Spleen (tissue), 11 donors: ENCODE measurements at regions not wholly inside any gene's neighbourhood (a gene's known extent, or its start where the extent isn't known, plus 50 kb on each side); places are given as distances from the start of the nearest gene placed in this dataset.

Experiments
- DNase-seq: peaks from one replicate; pipeline ENCODE4 v3.0.0-alpha.2; 2020
- H3K27ac ChIP-seq, 8 donors: fragments of 200-600 bp; sonication (generic) in 7 of 8; 1 replicate in 4 of 8; 2 replicates in 4 of 8; pipeline versions ENCODE4 v1.5.0 to v1.8.0; 2016 to 2021; ENCODE audit warnings: inconsistent platforms in 4 of 8, mild to moderate bottlenecking in 4 of 8, moderate library complexity in 1 of 8
- H3K27me3 ChIP-seq, 7 donors: fragments of 200-600 bp; sonication (generic) in 6 of 7; replicated peaks in 1 of 7; 1 replicate in 4 of 7; 2 replicates in 3 of 7; pipeline versions ENCODE4 v1.5.0 to v1.8.0; 2016 to 2021; ENCODE audit warnings: inconsistent platforms in 3 of 7, mild to moderate bottlenecking in 1 of 7
- H3K36me3 ChIP-seq, 6 donors: fragments of 200-600 bp; sonication (generic) in 5 of 6; 1 replicate in 4 of 6; 2 replicates in 2 of 6; pipeline versions ENCODE4 v1.5.0 to v1.8.0; 2016 to 2021; ENCODE audit warnings: inconsistent platforms in 2 of 6
- H3K4me1 ChIP-seq, 6 donors: fragments of 200-600 bp; sonication (generic) in 5 of 6; 1 replicate in 3 of 6; 2 replicates in 3 of 6; pipeline versions ENCODE4 v1.5.0 to v1.8.0; 2016 to 2021; ENCODE audit warnings: inconsistent platforms in 3 of 6
- H3K4me3 ChIP-seq, 8 donors: fragments of 200-600 bp; sonication (generic) in 7 of 8; 1 replicate in 4 of 8; 2 replicates in 4 of 8; pipeline versions ENCODE4 v1.5.0 to v1.8.0; 2016 to 2021; ENCODE audit warnings: inconsistent platforms in 4 of 8, mild to moderate bottlenecking in 4 of 8, moderate library complexity in 2 of 8
- H3K9me3 ChIP-seq, 8 donors: fragments of 200-600 bp; sonication (generic) in 7 of 8; 1 replicate in 4 of 8; 2 replicates in 4 of 8; pipeline versions ENCODE4 v1.5.0 to v1.8.0; 2016 to 2021; ENCODE audit warnings: inconsistent platforms in 4 of 8
- CTCF ChIP-seq, 11 experiments: fragments of 200-600 bp in 7 of 11; fragments of 450-650 bp in 4 of 11; sonication (generic) in 4 of 11; IDR thresholded peaks in 8 of 11; conservative IDR thresholded peaks in 3 of 11; 1 replicate in 7 of 11; 2 replicates in 4 of 11; pipeline versions ENCODE4 v1.4.0 to v1.8.0; 2016 to 2021; ENCODE audit warnings: antibody characterized with exemption in 11 of 11, inconsistent platforms in 4 of 11, mild to moderate bottlenecking in 1 of 11
- POLR2A ChIP-seq, 3 donors: fragments of 450-650 bp; IDR thresholded peaks; one replicate each; pipeline ENCODE4 v1.5.1; 2017; ENCODE audit warnings: antibody characterized with exemption in 3 of 3, mild to moderate bottlenecking in 1 of 3
- POLR2AphosphoS5 ChIP-seq, 3 donors: sonication (generic); formaldehyde crosslinking; IDR thresholded peaks; one replicate each; pipeline ENCODE4 v1.5.1; 2017; ENCODE audit warnings: antibody characterized with exemption in 3 of 3
- WGBS, 5 donors: extraction: QIAGEN DNeasy Blood & Tissue Kit in 3 of 5; methylation state at CpG; one replicate each; pipeline versions ENCODE4 v1.1.5 to v1.1.7; 2013 to 2018; 5-methylcytosine and 5-hydroxymethylcytosine counted together
- intact Hi-C: fragments of 100-400 bp; cut with DNase I; formaldehyde crosslinking; loops from one replicate; pipeline ENCODE4 v1.15.0; 2023; ENCODE audit warnings: low total_unique reads
- donor health status: healthy with polysubstance abuse.
- donor health status: DM: no; HTN: no; CAD: no; lungs with moderate emphysema.
- donor health status: DM: no; HTN: no; CAD: no.
- donor health status: Bipolar disorder and iron deficiency.
- donor health status: healthy.
- donor health status: DM: no; HTN: no; CAD: no.
- donor health status: DM: yes; HTN: yes; CAD: no.

- Histone ChIP-seq H3K27ac (no peak overlapping the region), H3K36me3 (no peaks in the 10 kb centered on the region), H3K4me1 (peaks cover 0 to 20% (median 13%) of the 10 kb centered on the region in 6 donors), H3K9me3 (peaks cover 0 to 15% (median 7%) of the 10 kb centered on the region in 8 donors), H3K27me3 (no peaks in the 10 kb centered on the region), H3K4me3 (no peak overlapping the region)
- intact Hi-C loops: no loop called here
- WGBS, 5 donors: 96 to 97% (median 96%) methylated on average over 29 of the region's 29 CpGs
- peak; percentile 40 for DNase-seq
- TF ChIP-seq POLR2AphosphoS5 (IDR thresholded peaks at IDR 0.05): no peak
- no peak for TF ChIP-seq CTCF (IDR thresholded peaks at IDR 0.05 in 8 of 11, conservative IDR thresholded peaks at IDR 0.05 in 3 of 11)
- no peak for TF ChIP-seq POLR2A (IDR thresholded peaks at IDR 0.05)
Observed at GRCh38 chr15:31453558-31454318, 127.1 kb downstream of the KLF13 start.

DNA sequence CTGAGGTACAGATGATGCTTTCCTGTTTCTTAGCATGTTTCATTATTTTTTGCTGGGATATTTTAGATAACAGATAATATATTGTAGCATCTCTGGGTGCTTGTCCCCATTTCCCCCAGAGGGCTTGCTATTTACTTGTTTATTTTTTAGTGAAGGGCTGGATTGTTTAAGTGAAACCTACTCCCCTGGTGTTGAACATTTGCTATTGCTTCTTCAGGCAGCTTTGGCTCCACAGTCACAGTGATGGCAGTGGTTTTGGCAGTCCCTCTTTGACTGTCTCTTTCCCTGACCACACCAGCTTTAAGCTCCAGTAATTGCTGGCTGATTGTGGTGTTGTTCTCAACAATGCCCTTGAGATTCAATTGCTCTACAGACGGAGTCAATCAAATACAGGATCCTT is 128.9 kb downstream of the KLF13 start:
- Histone ChIP-seq H3K9me3 (peaks cover 0 to 15% (median 7%) of the 10 kb centered on the region in 8 donors), H3K36me3 (no peaks in the 10 kb centered on the region), H3K27me3 (no peaks in the 10 kb centered on the region), H3K4me3 (no peak overlapping the region), H3K4me1 (peaks cover 0 to 29% (median 20%) of the 10 kb centered on the region in 6 donors), H3K27ac (no peak overlapping the region)
- TF ChIP-seq POLR2AphosphoS5 (IDR thresholded peaks at IDR 0.05) (no peak), CTCF (IDR thresholded peaks at IDR 0.05 in 8 of 11, conservative IDR thresholded peaks at IDR 0.05 in 3 of 11) (no peak), POLR2A (IDR thresholded peaks at IDR 0.05) (no peak)
- no peak for DNase-seq
- intact Hi-C loops: no loop called here
- 65 to 94% (median 84%) methylated on average over 1 of the region's 1 CpG for WGBS, 5 donors

DNA sequence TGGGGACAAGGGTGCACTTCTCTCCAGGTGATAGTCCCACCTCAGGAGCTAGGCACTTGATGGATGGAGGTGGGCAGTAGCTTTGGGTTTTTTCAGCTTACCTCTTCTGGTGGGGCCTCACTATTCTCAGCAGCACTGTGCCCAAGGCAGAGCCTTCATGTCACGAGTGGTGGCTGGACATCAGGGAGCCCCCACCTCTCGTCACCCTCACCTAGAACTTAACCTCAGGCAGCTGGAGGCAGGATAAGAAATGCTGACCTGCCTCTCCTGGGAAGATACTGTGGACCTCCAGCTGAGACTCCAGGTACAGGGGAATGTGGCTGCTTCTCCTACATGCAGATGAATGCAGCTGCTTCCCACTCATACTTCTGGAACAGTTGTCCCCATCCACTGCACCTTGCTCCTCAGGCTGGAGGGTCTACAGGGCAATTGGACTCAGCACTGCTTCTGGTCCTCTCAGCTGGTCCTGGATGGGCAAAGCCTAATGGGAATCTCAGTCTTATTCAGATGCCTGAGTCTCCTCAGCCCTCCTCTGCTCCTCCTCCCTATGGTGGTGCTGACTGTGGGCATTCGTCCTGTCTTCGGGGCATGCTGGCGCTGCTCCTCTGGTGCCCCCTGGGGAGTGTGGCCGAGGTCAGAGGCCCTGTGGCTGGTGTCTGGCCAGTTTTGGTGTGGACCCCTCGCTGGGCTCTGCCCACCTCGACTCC is 129.9 kb downstream of the KLF13 start:
- no peaks in the 10 kb centered on the region for H3K36me3 ChIP-seq
- H3K4me3 ChIP-seq: no peak overlapping the region
- peaks cover 0 to 29% (median 20%) of the 10 kb centered on the region in 6 donors for H3K4me1 ChIP-seq
- H3K9me3 ChIP-seq: peaks cover 0 to 11% (median 7%) of the 10 kb centered on the region in 8 donors
- H3K27me3 ChIP-seq: no peaks in the 10 kb centered on the region
- 85 to 88% (median 87%) methylated on average over 6 to 8 of the region's 8 CpGs for whole genome bisulfite sequencing, 5 donors
- no peak overlapping the region for H3K27ac ChIP-seq
- TF ChIP-seq POLR2A (IDR thresholded peaks at IDR 0.05): no peak
- TF ChIP-seq CTCF (IDR thresholded peaks at IDR 0.05 in 8 of 11, conservative IDR thresholded peaks at IDR 0.05 in 3 of 11): no peak
- TF ChIP-seq POLR2AphosphoS5 (IDR thresholded peaks at IDR 0.05): no peak
- intact Hi-C loops: no loop called here
- peak; percentile 41 for DNase-seq

DNA sequence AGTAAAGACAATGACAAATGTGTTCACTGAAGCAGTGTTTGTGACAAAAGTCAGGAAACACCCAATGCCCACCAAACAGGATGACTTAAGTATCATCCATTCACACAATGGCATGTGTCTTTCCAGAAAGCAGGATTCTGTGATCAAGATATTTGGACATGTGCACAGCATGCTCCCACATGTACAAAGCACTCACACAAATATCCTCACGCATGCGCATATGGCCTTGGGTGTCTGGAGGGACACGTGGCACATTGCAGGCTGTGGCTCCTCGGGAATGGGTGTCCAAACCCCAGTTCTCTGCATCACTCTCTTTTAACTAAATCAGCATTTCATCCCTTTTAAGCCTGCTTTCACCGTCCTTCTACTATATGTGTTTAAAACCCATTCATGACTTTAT is 130.5 kb downstream of the KLF13 start:
- Histone ChIP-seq H3K4me1 (peaks cover 0 to 29% (median 20%) of the 10 kb centered on the region in 6 donors), H3K4me3 (no peak overlapping the region), H3K9me3 (peaks cover 0 to 11% (median 7%) of the 10 kb centered on the region in 8 donors), H3K36me3 (no peaks in the 10 kb centered on the region), H3K27ac (no peak overlapping the region), H3K27me3 (no peaks in the 10 kb centered on the region)
- DNase-seq: peak; percentile 33
- WGBS, 5 donors: 73 to 93% (median 88%) methylated on average over 5 of the region's 5 CpGs
- TF ChIP-seq POLR2A (IDR thresholded peaks at IDR 0.05): no peak
- no peak for TF ChIP-seq CTCF (IDR thresholded peaks at IDR 0.05 in 8 of 11, conservative IDR thresholded peaks at IDR 0.05 in 3 of 11)
- no peak for TF ChIP-seq POLR2AphosphoS5 (IDR thresholded peaks at IDR 0.05)
- intact Hi-C loops: no loop called here
